SK-N-SH treated with all-trans-retinoic acid at 6 μM for 48 hours (cell line): ENCODE measurements at regions not wholly inside any gene's neighbourhood (a gene's known extent, or its start where the extent isn't known, plus 50 kb on each side); places are given as distances from the start of the nearest gene placed in this dataset.

Source experiments
- BACH2 ChIP-seq: fragments of 250-450 bp; sonication (Bioruptor Pico); IDR thresholded peaks from 2 replicates; pipeline ENCODE4 v1.9.0; 2021; ENCODE audit warnings: mild to moderate bottlenecking, borderline replicate concordance
- ZC3H10 ChIP-seq: fragments of 250-450 bp; sonication (Bioruptor Pico); IDR thresholded peaks from 2 replicates; pipeline ENCODE4 v1.5.1; 2021; ENCODE audit warnings: mild to moderate bottlenecking, moderate library complexity
- ZNF565 ChIP-seq: fragments of 450-650 bp; formaldehyde crosslinking; conservative IDR thresholded peaks from 2 replicates; pipeline ENCODE4 v1.5.0; 2020; ENCODE audit warnings: low read depth, mild to moderate bottlenecking, moderate library complexity
- TF ChIP-seq, protein P1 (sequence below): fragments of 250-450 bp; sonication (Bioruptor Pico); IDR thresholded peaks from 2 replicates; pipeline ENCODE4 v1.5.1; 2021; ENCODE audit warnings: mild to moderate bottlenecking, moderate library complexity
- TF ChIP-seq, protein P2 (sequence below): fragments of 250-450 bp; sonication (Bioruptor Pico); IDR thresholded peaks from 2 replicates; pipeline ENCODE4 v1.5.1; 2020; ENCODE audit warnings: low read depth, mild to moderate bottlenecking, moderate library complexity

DNA sequence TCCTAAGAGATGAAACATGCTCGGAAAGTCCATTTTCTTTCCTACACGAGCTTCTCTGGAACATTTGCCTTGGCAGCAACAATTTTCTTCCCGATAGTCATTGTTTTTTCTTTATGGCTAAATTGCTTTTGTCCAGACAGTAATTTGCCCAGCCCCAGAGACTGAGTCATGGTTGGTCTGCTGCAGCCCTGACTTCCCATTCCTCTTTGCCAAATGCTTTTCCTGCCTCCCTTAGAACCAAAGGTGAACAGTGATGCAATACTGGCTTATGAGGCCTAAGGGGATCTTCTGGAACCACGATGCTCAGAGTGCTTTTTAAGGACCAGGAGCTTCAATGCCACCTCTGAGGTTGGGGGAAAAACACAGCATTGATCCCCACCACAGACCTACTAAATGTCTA lies 1599.6 kb upstream of the TMEM132C start:
- TF ChIP-seq ZNF565 (CRISPR knock-in tag) (no peak), BACH2 (CRISPR knock-in tag) (no peak), ZC3H10 (CRISPR knock-in tag) (no peak)
- TF ChIP-seq, protein P1, sequence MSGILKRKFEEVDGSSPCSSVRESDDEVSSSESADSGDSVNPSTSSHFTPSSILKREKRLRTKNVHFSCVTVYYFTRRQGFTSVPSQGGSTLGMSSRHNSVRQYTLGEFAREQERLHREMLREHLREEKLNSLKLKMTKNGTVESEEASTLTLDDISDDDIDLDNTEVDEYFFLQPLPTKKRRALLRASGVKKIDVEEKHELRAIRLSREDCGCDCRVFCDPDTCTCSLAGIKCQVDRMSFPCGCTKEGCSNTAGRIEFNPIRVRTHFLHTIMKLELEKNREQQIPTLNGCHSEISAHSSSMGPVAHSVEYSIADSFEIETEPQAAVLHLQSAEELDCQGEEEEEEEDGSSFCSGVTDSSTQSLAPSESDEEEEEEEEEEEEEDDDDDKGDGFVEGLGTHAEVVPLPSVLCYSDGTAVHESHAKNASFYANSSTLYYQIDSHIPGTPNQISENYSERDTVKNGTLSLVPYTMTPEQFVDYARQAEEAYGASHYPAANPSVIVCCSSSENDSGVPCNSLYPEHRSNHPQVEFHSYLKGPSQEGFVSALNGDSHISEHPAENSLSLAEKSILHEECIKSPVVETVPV (CRISPR knock-in tag), result no peak
- TF ChIP-seq, protein P2, sequence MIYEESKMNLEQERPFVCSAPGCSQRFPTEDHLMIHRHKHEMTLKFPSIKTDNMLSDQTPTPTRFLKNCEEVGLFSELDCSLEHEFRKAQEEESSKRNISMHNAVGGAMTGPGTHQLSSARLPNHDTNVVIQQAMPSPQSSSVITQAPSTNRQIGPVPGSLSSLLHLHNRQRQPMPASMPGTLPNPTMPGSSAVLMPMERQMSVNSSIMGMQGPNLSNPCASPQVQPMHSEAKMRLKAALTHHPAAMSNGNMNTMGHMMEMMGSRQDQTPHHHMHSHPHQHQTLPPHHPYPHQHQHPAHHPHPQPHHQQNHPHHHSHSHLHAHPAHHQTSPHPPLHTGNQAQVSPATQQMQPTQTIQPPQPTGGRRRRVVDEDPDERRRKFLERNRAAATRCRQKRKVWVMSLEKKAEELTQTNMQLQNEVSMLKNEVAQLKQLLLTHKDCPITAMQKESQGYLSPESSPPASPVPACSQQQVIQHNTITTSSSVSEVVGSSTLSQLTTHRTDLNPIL (CRISPR knock-in tag), result no peak
